ENCODE measurements at regions not wholly inside any gene's neighbourhood (a gene's known extent, or its start where the extent isn't known, plus 50 kb on each side); places are given as distances from the start of the nearest gene placed in this dataset.

GRCh38 chr16:18059089-18059488 is 277.4 kb downstream of the NPIPA8 start:
- TF ChIP-seq CTCF (conservative IDR thresholded peaks at IDR 0.05; ENCODE audit: low read length) (no peak), EZH2phosphoT487 (IDR thresholded peaks at IDR 0.05; ENCODE audit: borderline replicate concordance, low read depth, low read length) (no peak)
